ENCODE measurements at regions not wholly inside any gene's neighbourhood (a gene's known extent, or its start where the extent isn't known, plus 50 kb on each side); places are given as distances from the start of the nearest gene placed in this dataset.

DNA sequence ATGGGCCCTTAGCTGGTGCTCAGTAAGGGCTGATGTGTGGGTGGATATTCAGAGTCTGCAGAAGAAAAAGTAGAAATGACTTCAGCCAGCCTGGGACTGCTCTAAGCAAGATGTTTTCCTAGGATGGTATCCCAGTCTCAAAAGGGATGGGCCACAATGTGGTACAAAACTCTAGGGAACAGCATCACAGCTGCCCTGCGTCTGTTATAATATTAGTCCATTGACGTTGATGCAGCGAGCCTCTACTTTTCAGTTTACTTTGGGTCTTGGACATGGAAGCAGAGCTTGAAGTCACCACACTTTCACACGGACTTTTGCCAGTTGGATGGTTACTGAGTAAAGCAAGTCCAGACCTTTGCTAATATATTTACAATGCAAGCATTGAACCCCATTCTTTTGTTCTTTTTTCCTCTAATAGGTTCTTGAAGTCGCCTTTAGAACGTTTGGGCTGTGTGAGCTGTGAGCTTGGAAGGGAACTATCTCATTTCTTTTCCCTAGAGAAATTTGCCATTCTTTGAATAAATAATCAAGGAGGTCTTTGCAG lies 105.7 kb downstream of the RDH14 start:
- TF ChIP-seq, protein P1, sequence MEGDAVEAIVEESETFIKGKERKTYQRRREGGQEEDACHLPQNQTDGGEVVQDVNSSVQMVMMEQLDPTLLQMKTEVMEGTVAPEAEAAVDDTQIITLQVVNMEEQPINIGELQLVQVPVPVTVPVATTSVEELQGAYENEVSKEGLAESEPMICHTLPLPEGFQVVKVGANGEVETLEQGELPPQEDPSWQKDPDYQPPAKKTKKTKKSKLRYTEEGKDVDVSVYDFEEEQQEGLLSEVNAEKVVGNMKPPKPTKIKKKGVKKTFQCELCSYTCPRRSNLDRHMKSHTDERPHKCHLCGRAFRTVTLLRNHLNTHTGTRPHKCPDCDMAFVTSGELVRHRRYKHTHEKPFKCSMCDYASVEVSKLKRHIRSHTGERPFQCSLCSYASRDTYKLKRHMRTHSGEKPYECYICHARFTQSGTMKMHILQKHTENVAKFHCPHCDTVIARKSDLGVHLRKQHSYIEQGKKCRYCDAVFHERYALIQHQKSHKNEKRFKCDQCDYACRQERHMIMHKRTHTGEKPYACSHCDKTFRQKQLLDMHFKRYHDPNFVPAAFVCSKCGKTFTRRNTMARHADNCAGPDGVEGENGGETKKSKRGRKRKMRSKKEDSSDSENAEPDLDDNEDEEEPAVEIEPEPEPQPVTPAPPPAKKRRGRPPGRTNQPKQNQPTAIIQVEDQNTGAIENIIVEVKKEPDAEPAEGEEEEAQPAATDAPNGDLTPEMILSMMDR (conservative IDR thresholded peaks at IDR 0.05; ENCODE audit: low read depth, low read length), result no peak
- TF ChIP-seq BHLHE40 (IDR thresholded peaks at IDR 0.05; ENCODE audit: low read depth, low read length) (no peak), SMC3 (IDR thresholded peaks at IDR 0.05; ENCODE audit: low read depth, low read length) (no peak), CHD1 (IDR thresholded peaks at IDR 0.05; ENCODE audit: low read depth, low read length) (no peak), POLR2A (IDR thresholded peaks at IDR 0.05; ENCODE audit: low read depth, low read length) (no peak), RCOR1 (IDR thresholded peaks at IDR 0.05; ENCODE audit: insufficient replicate concordance, low read length) (no peak), RAD21 (IDR thresholded peaks at IDR 0.05; ENCODE audit: low read length) (no peak), FOS (IDR thresholded peaks at IDR 0.05; ENCODE audit: low read depth, low read length) (no peak), MAZ (IDR thresholded peaks at IDR 0.05; ENCODE audit: borderline replicate concordance, low read depth, low read length) (no peak), CEBPB (IDR thresholded peaks at IDR 0.05; ENCODE audit: low read depth, low read length) (no peak), RFX5 (IDR thresholded peaks at IDR 0.05; ENCODE audit: low read depth, low read length) (no peak)
- TF ChIP-seq, protein P2, sequence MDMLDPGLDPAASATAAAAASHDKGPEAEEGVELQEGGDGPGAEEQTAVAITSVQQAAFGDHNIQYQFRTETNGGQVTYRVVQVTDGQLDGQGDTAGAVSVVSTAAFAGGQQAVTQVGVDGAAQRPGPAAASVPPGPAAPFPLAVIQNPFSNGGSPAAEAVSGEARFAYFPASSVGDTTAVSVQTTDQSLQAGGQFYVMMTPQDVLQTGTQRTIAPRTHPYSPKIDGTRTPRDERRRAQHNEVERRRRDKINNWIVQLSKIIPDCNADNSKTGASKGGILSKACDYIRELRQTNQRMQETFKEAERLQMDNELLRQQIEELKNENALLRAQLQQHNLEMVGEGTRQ (IDR thresholded peaks at IDR 0.05; ENCODE audit: low read depth, low read length), result no peak

Measured in IMR-90 (cell line).